HPDE6-E6E7 (cell line): ENCODE measurements at regions not wholly inside any gene's neighbourhood (a gene's known extent, or its start where the extent isn't known, plus 50 kb on each side); places are given as distances from the start of the nearest gene placed in this dataset.
"Not testable (repeated sequence)": the region's sequence is repeated elsewhere in the genome, so short reads cannot be mapped to it uniquely, and the experiment has no call there.

ENCODE experiments used
- DNase-seq: peaks from one replicate; pipeline ENCODE4 v3.0.0; 2011; ENCODE audit warnings: missing footprints; ENCODE audit errors: extremely low spot score

- DNase-seq, result no peak
These were observed 332.2 kb upstream of the KIF2B start for GRCh38 chr17:53490447-53490968.

GRCh38 chr17:53483704-53484103, 339.0 kb upstream of the KIF2B start:
- DNase-seq, result no peak

GRCh38 chr17:53475002-53475401, 347.7 kb upstream of the KIF2B start:
- no peak for DNase-seq

- no peak for DNase-seq
These were observed 350.1 kb upstream of the KIF2B start for GRCh38 chr17:53472586-53472985.

GRCh38 chr17:53471514-53471913, 351.2 kb upstream of the KIF2B start:
- no peak for DNase-seq

- DNase-seq, result no peak
These were observed 352.1 kb upstream of the KIF2B start for GRCh38 chr17:53470626-53471025.

- DNase-seq, result no peak
These were observed 356.0 kb upstream of the KIF2B start for GRCh38 chr17:53466733-53467132.

GRCh38 chr17:53464396-53464795, 358.3 kb upstream of the KIF2B start:
- DNase-seq, result not testable (repeated sequence)

- no peak for DNase-seq
These were observed 359.4 kb upstream of the KIF2B start for GRCh38 chr17:53463363-53463762.

- DNase-seq, result no peak
These were observed 360.3 kb upstream of the KIF2B start for GRCh38 chr17:53462393-53462811.

GRCh38 chr17:53455943-53456342, 366.8 kb upstream of the KIF2B start:
- DNase-seq, result not testable (repeated sequence)

GRCh38 chr17:53454337-53454736, 368.4 kb upstream of the KIF2B start:
- no peak for DNase-seq

- DNase-seq, result no peak
These were observed 373.4 kb upstream of the KIF2B start for GRCh38 chr17:53449324-53449723.

GRCh38 chr17:53428913-53429312, 393.8 kb upstream of the KIF2B start:
- no peak for DNase-seq

GRCh38 chr17:53426505-53426904, 396.2 kb upstream of the KIF2B start:
- DNase-seq, result no peak

GRCh38 chr17:53420035-53420641, 402.6 kb upstream of the KIF2B start:
- no peak for DNase-seq

- DNase-seq, result no peak
These were observed 413.1 kb upstream of the KIF2B start for GRCh38 chr17:53409588-53409987.

GRCh38 chr17:53406907-53407306, 415.8 kb upstream of the KIF2B start:
- DNase-seq, result no peak

- DNase-seq, result no peak
These were observed 431.5 kb upstream of the KIF2B start for GRCh38 chr17:53391197-53391596.

- DNase-seq, result no peak
These were observed 432.2 kb upstream of the KIF2B start for GRCh38 chr17:53390575-53390974.

GRCh38 chr17:53387745-53388144, 435.0 kb upstream of the KIF2B start:
- no peak for DNase-seq

GRCh38 chr17:53353919-53354351, 468.8 kb upstream of the KIF2B start:
- DNase-seq, result no peak

- no peak for DNase-seq
These were observed 477.9 kb upstream of the KIF2B start for GRCh38 chr17:53344778-53345177.

GRCh38 chr17:53336281-53336680, 486.4 kb upstream of the KIF2B start:
- no peak for DNase-seq
